Liver (tissue), 7 donors: ENCODE measurements at regions not wholly inside any gene's neighbourhood (a gene's known extent, or its start where the extent isn't known, plus 50 kb on each side); places are given as distances from the start of the nearest gene placed in this dataset.

Source experiments
- DNase-seq: peaks from one replicate; pipeline ENCODE4 v3.0.0-alpha.2; 2017; ENCODE audit warnings: low spot score
- H3K27ac ChIP-seq, 2 donors: one replicate each; pipeline ENCODE4 v1.7.0; 2013; ENCODE audit warnings: inconsistent platforms in 2 of 2, low read length in 2 of 2, control low read depth in 1 of 2, low read depth in 1 of 2, mild to moderate bottlenecking in 1 of 2
- H3K27me3 ChIP-seq, 4 donors: one replicate each; pipeline versions ENCODE4 v1.6.1 to v1.7.0; 2013; ENCODE audit warnings: low read length in 3 of 4, inconsistent platforms in 1 of 4, mild to moderate bottlenecking in 1 of 4, moderate library complexity in 1 of 4; ENCODE audit not compliant: control insufficient read depth in 4 of 4, insufficient read depth in 4 of 4
- H3K36me3 ChIP-seq, 4 donors: one replicate each; pipeline versions ENCODE4 v1.6.1 to v1.7.0; 2013; ENCODE audit warnings: low read length in 3 of 4, mild to moderate bottlenecking in 3 of 4, low read depth in 1 of 4, moderate library complexity in 1 of 4; ENCODE audit not compliant: control insufficient read depth in 4 of 4, insufficient read depth in 3 of 4
- H3K4me1 ChIP-seq, 4 donors: one replicate each; pipeline versions ENCODE4 v1.6.1 to v1.7.0; 2013; ENCODE audit warnings: low read length in 3 of 4, mild to moderate bottlenecking in 3 of 4, moderate library complexity in 1 of 4; ENCODE audit not compliant: control insufficient read depth in 4 of 4, insufficient read depth in 4 of 4
- H3K4me3 ChIP-seq, 3 donors: one replicate each; pipeline versions ENCODE4 v1.6.1 to v1.7.0; 2013; ENCODE audit warnings: low read length in 3 of 3, control low read depth in 1 of 3, low read depth in 1 of 3, mild to moderate bottlenecking in 1 of 3
- H3K9ac ChIP-seq, 2 donors: one replicate each; pipeline ENCODE4 v1.7.0; 2013; ENCODE audit warnings: low read length in 2 of 2, mild to moderate bottlenecking in 2 of 2, moderate library complexity in 2 of 2, control low read depth in 1 of 2, low read depth in 1 of 2
- H3K9me3 ChIP-seq, 4 donors: one replicate each; pipeline versions ENCODE4 v1.6.1 to v1.7.0; 2013; ENCODE audit warnings: low read length in 3 of 4; ENCODE audit not compliant: control insufficient read depth in 4 of 4
- FOXA1 ChIP-seq: IDR thresholded peaks from 2 replicates; pipeline ENCODE4 v1.6.1; 2016; ENCODE audit warnings: antibody characterized with exemption
- FOXA2 ChIP-seq: IDR thresholded peaks from 2 replicates; pipeline ENCODE4 v1.6.1; 2016; ENCODE audit warnings: antibody characterized with exemption
- GABPA ChIP-seq, 2 donors: IDR thresholded peaks in 1 of 2; conservative IDR thresholded peaks in 1 of 2; 2 replicates each; pipeline ENCODE4 v1.6.1; 2016; ENCODE audit warnings: antibody characterized with exemption in 2 of 2, mild to moderate bottlenecking in 1 of 2, moderate library complexity in 1 of 2
- JUND ChIP-seq, 2 donors: IDR thresholded peaks; 2 replicates each; pipeline ENCODE4 v1.6.1; 2016; ENCODE audit warnings: antibody characterized with exemption in 2 of 2
- REST ChIP-seq: IDR thresholded peaks from 2 replicates; pipeline ENCODE4 v1.6.1; 2016; ENCODE audit warnings: antibody characterized with exemption, mild to moderate bottlenecking
- TAF1 ChIP-seq: conservative IDR thresholded peaks from 2 replicates; pipeline ENCODE4 v1.6.1; 2016; ENCODE audit warnings: antibody characterized with exemption, mild to moderate bottlenecking
- ZBTB33 ChIP-seq: IDR thresholded peaks from 2 replicates; pipeline ENCODE4 v1.6.1; 2016; ENCODE audit warnings: antibody characterized with exemption
- WGBS: extraction: QIAGEN DNeasy Blood & Tissue Kit; methylation state at CpG from one replicate; pipeline ENCODE4 v1.1.7; 2013; 5-methylcytosine and 5-hydroxymethylcytosine counted together
- donor health status: healthy.
- donor health status: healthy.
- donor health status: healthy.
- donor health status: healthy.

GRCh38 chr2:134128746-134129145 is 125.1 kb upstream of the MGAT5 start (continued):
- no peak for TF ChIP-seq REST

GRCh38 chr2:134129900-134130537 is 123.9 kb upstream of the MGAT5 start:
- Histone ChIP-seq H3K9me3 (no peaks in the 10 kb centered on the region), H3K36me3 (no peaks in the 10 kb centered on the region), H3K27me3 (no peaks in the 10 kb centered on the region), H3K4me1 (peaks cover 0 to 11% (median 7%) of the 10 kb centered on the region in 4 donors), H3K9ac (no peak overlapping the region), H3K4me3 (no peak overlapping the region), H3K27ac (no peak overlapping the region)
- no peak for TF ChIP-seq FOXA1
- no peak for TF ChIP-seq GABPA (IDR thresholded peaks at IDR 0.05 in 1 of 2, conservative IDR thresholded peaks at IDR 0.05 in 1 of 2)
- TF ChIP-seq TAF1 = no peak
- TF ChIP-seq JUND (IDR thresholded peaks at IDR 0.05) = no peak
- WGBS = 98% methylated on average over 42 of the region's 42 CpGs
- DNase-seq = no peak

- Histone ChIP-seq H3K9me3 (no peaks in the 10 kb centered on the region), H3K27me3 (no peaks in the 10 kb centered on the region), H3K9ac (no peak overlapping the region), H3K4me1 (peaks cover 0 to 16% (median 6%) of the 10 kb centered on the region in 4 donors), H3K4me3 (no peak overlapping the region), H3K36me3 (no peaks in the 10 kb centered on the region), H3K27ac (no peak overlapping the region)
- no peak for TF ChIP-seq REST
- peak; percentile 5 for TF ChIP-seq FOXA2
- TF ChIP-seq ZBTB33 = no peak
- no peak for DNase-seq
- 71% methylated on average over 7 of the region's 7 CpGs for WGBS
Measured at GRCh38 chr2:134131681-134132489, 122.0 kb upstream of the MGAT5 start.
